ENCODE measurements at regions not wholly inside any gene's neighbourhood (a gene's known extent, or its start where the extent isn't known, plus 50 kb on each side); places are given as distances from the start of the nearest gene placed in this dataset.

- TF ChIP-seq, protein P1, sequence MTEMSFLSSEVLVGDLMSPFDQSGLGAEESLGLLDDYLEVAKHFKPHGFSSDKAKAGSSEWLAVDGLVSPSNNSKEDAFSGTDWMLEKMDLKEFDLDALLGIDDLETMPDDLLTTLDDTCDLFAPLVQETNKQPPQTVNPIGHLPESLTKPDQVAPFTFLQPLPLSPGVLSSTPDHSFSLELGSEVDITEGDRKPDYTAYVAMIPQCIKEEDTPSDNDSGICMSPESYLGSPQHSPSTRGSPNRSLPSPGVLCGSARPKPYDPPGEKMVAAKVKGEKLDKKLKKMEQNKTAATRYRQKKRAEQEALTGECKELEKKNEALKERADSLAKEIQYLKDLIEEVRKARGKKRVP (CRISPR knock-in tag; IDR thresholded peaks at IDR 0.05) = no peak
These were observed 121.4 kb upstream of the PDE5A start (continued) for GRCh38 chr4:119750048-119750447.

- no peaks in the 10 kb centered on the region for H4K20me1 ChIP-seq (ENCODE audit: insufficient read depth, low read length)
- ATAC-seq = no peak
- no peak overlapping the region for H2AFZ ChIP-seq (ENCODE audit: low read length)
- TF ChIP-seq ZNF672 (CRISPR knock-in tag; IDR thresholded peaks at IDR 0.05) (no peak), HNF1A (IDR thresholded peaks at IDR 0.05; ENCODE audit: low read depth) (no peak), HNF1A (CRISPR knock-in tag; IDR thresholded peaks at IDR 0.05; ENCODE audit: borderline replicate concordance) (no peak)
- BruUV-seq (replicated peaks) = no TSS peak
- ChIA-PET POLR2A (no interaction called here), CTCF (ENCODE audit: low intra/inter-chr PET ratio, low total read pairs) (no interaction called here)
- intact Hi-C loops (cut with micrococcal nuclease; ENCODE audit: unreplicated experiment) = no loop called here
- no peaks in the 10 kb centered on the region for H3K36me3 ChIP-seq (replicated peaks in 1 of 2; ENCODE audit: control insufficient read depth in 1 of 2, insufficient read depth in 2 of 2, low read length in 2 of 2)
- no peaks in the 10 kb centered on the region for H3K9me3 ChIP-seq (ENCODE audit: low read length)
- no peak overlapping the region for H3K27ac ChIP-seq (ENCODE audit: extremely low read length, insufficient read depth, low read length)
- H3K79me2 ChIP-seq (ENCODE audit: insufficient read depth, low read length) = no peaks in the 10 kb centered on the region
- FAIRE-seq = no peak
- DNase-seq (ENCODE audit: low spot score) = no peak
- H3K4me3 ChIP-seq (replicated peaks in 1 of 3; ENCODE audit: insufficient read depth in 1 of 3, low read depth in 2 of 3, low read length in 3 of 3) = no peak overlapping the region
- no peak overlapping the region for H3K9ac ChIP-seq (ENCODE audit: insufficient read depth, low read depth, low read length)
- 0% methylated on average over 2 of the region's 2 CpGs for WGBS (ENCODE audit: low lambda C conversion rate)
- in situ Hi-C loops (cut with HindIII; ENCODE audit: extremely low pct_ligation_motif_present, low pct_unique_long_range_greater_than_20kb) = no loop called here
- H3K4me1 ChIP-seq (ENCODE audit: insufficient read depth, low read length) = no peaks in the 10 kb centered on the region
- H3K27me3 ChIP-seq (ENCODE audit: control insufficient read depth in 1 of 2, insufficient read depth in 2 of 2, low read length in 2 of 2) = no peaks in the 10 kb centered on the region
- H3K4me2 ChIP-seq (ENCODE audit: low read depth, low read length) = no peak overlapping the region
These were observed 120.2 kb upstream of the PDE5A start for GRCh38 chr4:119748853-119749252.
